GM21825 (cell line): ENCODE measurements at regions not wholly inside any gene's neighbourhood (a gene's known extent, or its start where the extent isn't known, plus 50 kb on each side); places are given as distances from the start of the nearest gene placed in this dataset.
"Not testable (repeated sequence)": the region's sequence is repeated elsewhere in the genome, so short reads cannot be mapped to it uniquely, and the experiment has no call there.

Experiments
- ATAC-seq: cut with Tn5 transposase; IDR thresholded peaks from one replicate; pipeline ENCODE4 v1.9.1; 2021; ENCODE audit warnings: mild to moderate bottlenecking, moderate library complexity; ENCODE audit not compliant: unreplicated experiment

DNA sequence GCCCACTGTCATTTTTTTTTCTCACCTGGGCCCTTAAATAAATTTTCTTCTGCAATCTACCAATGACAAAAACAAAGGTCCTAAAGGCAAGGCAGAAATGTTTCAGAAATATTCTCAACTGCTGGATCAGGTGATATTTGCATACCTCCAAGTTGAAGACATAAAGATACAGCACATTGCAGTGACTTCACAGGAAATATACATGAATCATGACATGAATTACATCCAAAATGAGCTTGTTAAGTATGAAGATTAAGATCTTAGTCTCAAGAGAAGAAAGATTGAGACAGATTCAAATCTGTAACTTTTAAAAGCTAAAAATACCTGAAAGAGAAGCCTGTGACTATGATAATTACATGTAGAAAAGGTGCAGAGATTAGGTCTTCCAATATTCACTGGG, 207.8 kb downstream of the SIPA1L2 start:
- ATAC-seq = no peak

GRCh38 chr1:232421143-232421796, 208.7 kb downstream of the SIPA1L2 start:
- no peak for ATAC-seq

- ATAC-seq = no peak
Measured at GRCh38 chr1:232417636-232418248, 212.2 kb downstream of the SIPA1L2 start.

DNA sequence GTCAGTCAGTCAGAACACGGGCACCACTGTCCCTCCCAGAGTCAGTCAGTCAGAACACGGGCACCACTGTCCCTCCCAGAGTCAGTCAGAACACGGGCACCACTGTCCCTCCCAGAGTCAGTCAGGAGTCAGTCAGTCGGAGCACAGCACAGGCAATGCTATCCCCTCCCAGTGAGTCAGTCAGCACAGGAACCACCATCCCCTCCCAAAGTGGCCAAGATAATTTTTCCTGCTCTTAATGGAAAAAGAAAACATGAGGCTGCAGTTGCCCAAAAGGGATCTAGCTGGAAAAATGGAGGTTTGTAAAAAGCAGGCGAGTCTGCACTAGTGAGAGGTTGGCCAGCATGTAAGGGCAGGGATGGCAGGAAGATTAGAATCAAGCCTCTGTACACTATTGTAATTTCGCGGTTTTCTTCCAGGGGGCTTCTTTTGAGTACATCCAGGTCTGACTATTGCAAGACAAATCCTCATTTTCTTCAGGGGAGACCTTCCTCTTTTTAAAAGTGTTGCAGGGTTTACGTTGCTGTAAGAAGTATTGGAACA, 213.8 kb downstream of the SIPA1L2 start:
- no peak for ATAC-seq

GRCh38 chr1:232415481-232415880, 214.5 kb downstream of the SIPA1L2 start:
- not testable (repeated sequence) for ATAC-seq

DNA sequence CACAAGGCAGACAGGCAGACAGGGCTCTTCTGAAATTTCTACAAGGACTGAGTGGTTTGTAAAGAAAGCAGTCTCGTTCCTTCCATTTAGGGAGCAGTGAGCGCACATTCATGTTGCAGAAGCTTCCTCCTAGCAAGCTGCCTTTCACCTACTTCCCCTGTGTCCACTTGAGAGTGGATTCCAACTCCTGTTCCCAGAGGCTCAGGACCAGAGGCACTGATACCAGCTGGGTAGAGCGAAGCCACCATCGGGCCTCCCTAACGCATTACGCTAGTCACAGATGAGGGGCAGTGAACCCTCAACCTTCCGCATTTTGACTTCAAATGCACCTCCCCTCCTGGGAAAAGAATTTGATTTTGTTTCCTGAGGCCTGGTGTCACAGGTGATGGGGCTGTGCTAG, 215.8 kb downstream of the SIPA1L2 start:
- no peak for ATAC-seq

GRCh38 chr1:232413674-232414073, 216.3 kb downstream of the SIPA1L2 start:
- ATAC-seq = no peak

DNA sequence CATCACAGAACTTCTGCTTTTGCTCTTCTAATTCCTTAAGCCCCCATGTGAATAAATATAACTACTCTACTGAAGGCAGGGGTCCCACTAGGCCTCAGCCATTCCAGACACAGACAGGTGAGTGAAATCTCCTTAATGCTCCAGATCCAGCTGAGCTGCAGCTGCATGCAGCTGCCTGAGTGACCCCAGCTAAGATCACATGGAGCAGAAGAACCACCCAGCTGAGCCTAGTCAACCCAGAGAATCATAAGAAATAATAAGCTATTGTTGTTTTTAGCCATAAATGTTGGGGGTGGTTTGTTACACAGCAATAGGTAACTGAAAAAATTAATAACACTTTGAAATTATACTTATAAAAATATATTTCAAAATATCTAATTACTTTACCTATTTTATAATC, 220.3 kb downstream of the SIPA1L2 start:
- ATAC-seq = no peak

GRCh38 chr1:232407120-232407519, 222.8 kb downstream of the SIPA1L2 start:
- ATAC-seq = no peak

DNA sequence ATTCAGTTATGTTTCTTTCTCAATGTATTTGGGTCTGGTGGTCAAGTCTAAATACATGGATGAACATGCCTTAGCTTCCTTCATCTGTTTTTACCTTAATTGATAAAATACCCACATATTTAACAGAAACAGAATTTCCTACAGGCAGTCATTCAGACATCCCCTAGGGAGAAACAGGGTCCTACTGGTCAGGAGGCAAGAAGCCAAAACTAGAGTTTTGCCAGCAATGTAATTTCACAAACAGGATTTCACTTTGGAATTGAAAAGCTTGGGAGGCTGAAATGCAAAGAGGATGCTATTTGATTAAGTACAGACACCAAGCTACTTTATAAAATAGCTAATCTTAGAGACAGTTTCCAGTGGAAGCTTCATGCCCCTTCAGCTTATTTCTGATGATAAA, 224.2 kb downstream of the SIPA1L2 start:
- no peak for ATAC-seq

DNA sequence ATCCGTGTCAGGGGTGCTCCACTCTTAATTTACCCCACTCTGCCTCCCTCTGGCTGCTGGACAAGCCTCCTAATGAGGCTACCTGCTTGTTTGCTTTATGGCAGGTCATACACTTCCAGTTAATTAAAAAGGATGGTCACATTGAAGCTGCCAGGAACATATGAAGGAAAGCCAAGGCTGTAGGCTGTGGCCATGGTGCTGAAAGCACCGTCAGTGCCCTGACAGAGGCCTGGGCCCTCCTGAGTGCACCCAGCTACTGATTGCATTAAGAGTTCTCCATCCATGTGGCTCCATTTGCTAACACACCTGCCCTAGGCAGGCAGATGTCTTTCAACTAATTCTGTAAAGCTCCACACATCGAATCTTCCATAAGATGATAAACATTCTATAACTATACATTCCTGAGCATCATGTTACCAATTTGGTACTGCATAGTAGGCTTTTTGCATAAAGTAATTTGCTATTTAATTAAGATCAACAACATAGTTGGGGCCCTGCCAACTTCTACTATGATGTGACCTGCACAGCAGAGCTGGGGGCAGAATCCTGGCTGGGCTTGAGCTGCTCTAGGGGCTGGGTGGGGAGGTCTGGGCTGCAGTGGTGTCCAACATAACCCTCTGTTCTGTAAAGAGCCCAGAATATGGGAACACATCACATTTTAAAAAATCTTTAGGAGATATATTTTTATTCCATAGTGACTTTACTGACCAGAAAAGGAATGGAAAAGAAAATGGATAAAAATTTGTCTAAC, 224.8 kb downstream of the SIPA1L2 start:
- ATAC-seq = no peak

DNA sequence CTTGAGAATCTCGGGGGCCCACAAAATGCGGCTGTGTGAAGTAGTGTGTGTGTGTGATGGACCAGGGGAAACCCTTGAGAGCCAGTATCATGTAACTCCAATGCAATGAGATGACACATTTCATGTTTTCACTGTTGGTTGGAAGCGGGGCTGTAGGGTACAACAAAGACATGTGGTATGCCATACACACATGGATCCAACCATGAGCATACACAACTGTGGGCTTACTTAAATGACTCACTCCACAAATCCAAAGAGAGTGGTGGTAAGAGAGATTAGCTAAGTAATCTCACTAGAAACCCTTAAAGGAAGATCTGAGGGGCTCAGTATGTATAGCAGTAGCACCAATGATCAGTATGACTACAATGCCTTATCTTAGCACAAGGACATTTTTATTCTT, 225.7 kb downstream of the SIPA1L2 start:
- ATAC-seq = no peak

- no peak for ATAC-seq
Measured at GRCh38 chr1:232403017-232403714, 226.8 kb downstream of the SIPA1L2 start.

DNA sequence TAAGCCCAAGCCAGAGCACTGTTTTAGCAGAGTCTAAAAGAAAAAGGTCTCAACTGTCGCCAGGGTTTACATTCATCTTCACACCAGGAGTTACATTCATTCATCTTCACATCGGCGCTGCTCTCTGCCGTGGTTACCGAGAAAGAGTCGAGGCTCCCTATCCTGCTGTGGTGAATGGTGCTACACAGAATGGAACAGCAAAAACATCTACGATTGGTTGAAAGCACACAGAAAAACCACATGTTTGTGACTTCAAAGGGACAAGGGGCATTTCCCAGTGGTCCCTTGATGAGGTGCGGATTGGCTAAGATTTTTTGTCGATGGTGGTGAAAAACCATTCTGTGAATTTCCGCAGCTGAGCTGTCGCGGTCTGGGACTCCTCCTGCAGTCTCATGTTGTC, 231.1 kb downstream of the SIPA1L2 start:
- ATAC-seq = no peak

DNA sequence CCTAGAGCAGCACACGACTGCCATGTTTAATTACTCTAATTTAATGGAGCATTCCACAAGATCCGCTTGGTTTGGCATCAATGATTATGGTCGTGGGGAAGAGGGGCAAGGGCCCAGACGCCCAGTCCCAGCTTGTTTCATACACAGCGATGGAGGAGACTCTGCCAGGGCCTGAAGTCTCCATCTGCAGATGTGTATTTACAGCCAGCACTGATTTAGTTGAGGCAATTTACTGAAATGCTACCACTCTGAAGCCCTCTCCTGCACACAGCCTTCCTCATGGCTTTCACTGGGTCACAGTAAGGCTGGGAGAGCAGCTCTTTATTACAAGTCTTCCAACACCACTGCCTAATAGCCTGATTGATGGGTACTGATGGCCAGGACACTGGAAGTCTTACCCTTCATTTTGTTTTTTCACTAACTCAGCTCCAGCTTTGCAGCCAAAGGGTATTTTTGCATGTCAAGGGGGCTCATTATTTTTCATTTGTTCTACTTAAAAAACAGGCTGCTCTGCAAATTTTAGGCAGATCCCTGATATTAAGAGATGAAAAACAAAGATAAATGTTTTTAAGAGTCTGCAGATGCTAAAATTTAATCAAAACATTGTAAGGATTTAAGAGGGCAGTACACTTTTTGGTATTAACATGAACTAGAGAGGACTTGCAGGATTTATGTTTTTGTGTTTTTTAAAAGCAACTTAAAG, 236.3 kb downstream of the SIPA1L2 start:
- no peak for ATAC-seq

DNA sequence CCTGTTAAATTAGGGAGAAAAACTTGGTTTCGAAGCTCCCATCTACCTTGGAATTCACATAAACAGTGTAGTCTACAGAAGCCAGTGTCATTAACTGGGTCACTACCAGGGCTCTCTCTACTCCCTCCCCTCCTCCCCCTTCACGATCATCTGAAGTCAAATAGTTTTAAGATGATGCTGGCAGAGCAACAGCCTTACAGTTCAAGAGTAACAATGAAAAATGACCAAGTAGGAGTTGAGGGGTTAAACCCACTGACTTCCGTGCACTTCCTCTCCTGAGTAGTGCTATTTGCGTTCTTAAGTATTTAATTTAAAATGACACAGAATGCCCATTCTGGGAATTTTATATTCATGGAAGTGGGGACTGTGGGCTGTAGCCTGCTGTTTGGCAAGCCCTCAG, 236.9 kb downstream of the SIPA1L2 start:
- no peak for ATAC-seq

DNA sequence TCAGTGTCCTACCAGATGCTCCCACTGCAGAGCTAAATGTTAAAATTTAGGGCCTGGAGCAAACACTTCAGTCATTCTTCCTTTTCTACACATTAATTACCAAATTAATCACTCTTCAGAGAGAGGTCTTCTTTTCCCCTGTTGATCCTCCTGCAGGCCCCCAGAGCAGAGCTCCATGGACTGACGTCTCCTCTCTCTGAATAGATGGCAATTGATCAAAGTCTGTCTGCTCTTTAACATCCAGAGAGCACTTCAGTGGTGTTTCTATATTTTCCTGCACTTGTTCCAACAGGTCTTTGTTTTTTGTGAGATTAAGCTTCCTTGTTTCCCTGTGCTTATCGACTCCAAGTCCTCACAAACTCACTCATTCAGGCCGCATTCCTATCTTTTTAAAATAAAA, 239.3 kb downstream of the SIPA1L2 start:
- no peak for ATAC-seq

- no peak for ATAC-seq
Measured at GRCh38 chr1:232389744-232390143, 240.2 kb downstream of the SIPA1L2 start.

DNA sequence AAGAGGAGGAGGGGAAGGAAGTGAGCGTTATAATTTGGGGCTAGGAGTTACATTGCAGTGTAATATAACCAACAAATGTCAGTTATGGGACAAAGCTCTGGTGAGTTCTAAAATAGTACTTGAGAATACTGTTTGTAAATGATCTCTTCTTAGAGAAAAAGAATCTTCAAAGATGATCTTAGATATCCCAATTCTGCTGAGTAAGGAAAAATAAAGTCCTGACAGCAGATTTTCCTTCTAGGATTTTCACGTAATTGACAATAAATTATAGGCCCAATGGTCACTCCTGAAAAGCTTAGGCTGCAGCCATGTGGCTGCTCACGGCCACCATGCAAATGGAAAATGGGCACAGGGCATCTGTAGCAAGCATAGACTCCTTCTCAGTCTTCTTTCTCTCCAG, 241.6 kb downstream of the SIPA1L2 start:
- ATAC-seq = no peak

DNA sequence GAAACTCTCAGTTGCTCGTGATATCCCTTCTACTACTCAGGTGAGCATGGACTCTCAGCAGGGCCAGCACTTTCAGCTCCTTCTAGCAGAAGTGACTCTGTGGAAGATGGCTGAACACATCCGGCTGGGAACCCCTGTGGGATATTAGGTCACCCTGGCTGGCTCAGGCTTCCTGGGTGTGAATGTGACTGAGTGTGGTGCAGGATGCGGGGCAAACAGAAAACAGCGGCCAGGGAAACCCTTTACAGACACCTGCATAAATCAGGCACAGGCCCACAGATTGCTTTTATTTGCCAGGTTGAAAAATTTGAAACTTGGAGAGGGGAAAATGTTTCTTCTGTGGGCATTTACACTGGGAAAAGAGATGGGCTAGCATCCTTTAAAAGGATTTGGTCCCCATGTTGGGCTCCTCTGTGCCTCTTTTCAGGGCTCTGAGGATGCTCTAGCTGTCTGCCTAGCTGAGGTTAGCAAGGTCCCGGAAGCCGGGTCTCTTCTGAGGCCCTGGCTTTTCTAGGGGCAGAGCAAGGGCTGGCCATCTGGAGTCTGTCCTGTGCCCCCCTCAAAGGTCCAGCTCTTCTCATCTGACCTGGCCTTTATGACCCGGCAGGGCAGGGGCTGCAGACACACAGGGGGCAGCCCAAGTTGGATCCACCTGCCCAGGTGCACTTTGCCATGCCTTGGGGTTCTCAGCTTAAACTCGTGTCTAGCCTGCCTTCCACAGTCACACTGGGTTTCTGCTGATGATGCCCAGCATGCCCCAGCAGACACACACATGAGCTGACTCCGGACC, 243.0 kb downstream of the SIPA1L2 start:
- no peak for ATAC-seq
